A673 (cell line): ENCODE measurements at regions not wholly inside any gene's neighbourhood (a gene's known extent, or its start where the extent isn't known, plus 50 kb on each side); places are given as distances from the start of the nearest gene placed in this dataset.

Experiments
- EZH2 ChIP-seq: fragments of 200-600 bp; sonication (generic); IDR thresholded peaks from 2 replicates; pipeline ENCODE4 v1.6.1; 2017; ENCODE audit warnings: borderline replicate concordance, low read depth, mild to moderate bottlenecking, mixed read lengths, antibody characterized with exemption, low read length; ENCODE audit not compliant: poor library complexity, severe bottlenecking
- TF ChIP-seq, protein P1 (sequence below): fragments of 300-800, 200-600 bp; sonication (generic); conservative IDR thresholded peaks from 2 replicates; pipeline ENCODE4 v1.5.1; 2017; ENCODE audit warnings: low read depth, mild to moderate bottlenecking, antibody characterized with exemption, low read length, moderate library complexity, mixed read lengths

GRCh38 chr1:204777591-204777990 is 92.1 kb upstream of the LRRN2 start:
- TF ChIP-seq, protein P1, sequence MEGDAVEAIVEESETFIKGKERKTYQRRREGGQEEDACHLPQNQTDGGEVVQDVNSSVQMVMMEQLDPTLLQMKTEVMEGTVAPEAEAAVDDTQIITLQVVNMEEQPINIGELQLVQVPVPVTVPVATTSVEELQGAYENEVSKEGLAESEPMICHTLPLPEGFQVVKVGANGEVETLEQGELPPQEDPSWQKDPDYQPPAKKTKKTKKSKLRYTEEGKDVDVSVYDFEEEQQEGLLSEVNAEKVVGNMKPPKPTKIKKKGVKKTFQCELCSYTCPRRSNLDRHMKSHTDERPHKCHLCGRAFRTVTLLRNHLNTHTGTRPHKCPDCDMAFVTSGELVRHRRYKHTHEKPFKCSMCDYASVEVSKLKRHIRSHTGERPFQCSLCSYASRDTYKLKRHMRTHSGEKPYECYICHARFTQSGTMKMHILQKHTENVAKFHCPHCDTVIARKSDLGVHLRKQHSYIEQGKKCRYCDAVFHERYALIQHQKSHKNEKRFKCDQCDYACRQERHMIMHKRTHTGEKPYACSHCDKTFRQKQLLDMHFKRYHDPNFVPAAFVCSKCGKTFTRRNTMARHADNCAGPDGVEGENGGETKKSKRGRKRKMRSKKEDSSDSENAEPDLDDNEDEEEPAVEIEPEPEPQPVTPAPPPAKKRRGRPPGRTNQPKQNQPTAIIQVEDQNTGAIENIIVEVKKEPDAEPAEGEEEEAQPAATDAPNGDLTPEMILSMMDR = no peak
- no peak for TF ChIP-seq EZH2
